ENCODE measurements at regions not wholly inside any gene's neighbourhood (a gene's known extent, or its start where the extent isn't known, plus 50 kb on each side); places are given as distances from the start of the nearest gene placed in this dataset.

- TF ChIP-seq ZNF518B (CRISPR knock-in tag; IDR thresholded peaks at IDR 0.05) (no peak), CTBP1 (IDR thresholded peaks at IDR 0.05; ENCODE audit: borderline replicate concordance) (peak; percentile 85), POLR3G (IDR thresholded peaks at IDR 0.05; ENCODE audit: extremely low read depth, insufficient read length, insufficient replicate concordance) (no peak), ZNF699 (CRISPR knock-in tag; IDR thresholded peaks at IDR 0.05; ENCODE audit: insufficient replicate concordance) (no peak), SMARCA5 (IDR thresholded peaks at IDR 0.05) (peak; percentile 51; the same call in 1 of the 2 replicates), RB1 (IDR thresholded peaks at IDR 0.05; ENCODE audit: low read depth) (peak; percentile 83), IRF2 (CRISPR knock-in tag; IDR thresholded peaks at IDR 0.05) (no peak), CBX8 (IDR thresholded peaks at IDR 0.05; ENCODE audit: borderline replicate concordance, extremely low read depth, low read depth, low read length, poor library complexity, severe bottlenecking) (no peak), PCBP2 (IDR thresholded peaks at IDR 0.05; ENCODE audit: low read depth, low read length, poor library complexity, severe bottlenecking) (no peak), ESRRB (CRISPR knock-in tag; IDR thresholded peaks at IDR 0.05; ENCODE audit: borderline replicate concordance) (no peak), TAF1 (IDR thresholded peaks at IDR 0.05; ENCODE audit: control insufficient read depth, extremely low read depth, insufficient read depth, low read length, severe bottlenecking) (no peak), XRCC4 (IDR thresholded peaks at IDR 0.05; ENCODE audit: extremely low read depth, insufficient read depth, insufficient read length) (no peak), TAF15 (IDR thresholded peaks at IDR 0.05; ENCODE audit: low read depth, low read length) (no peak), E2F3 (CRISPR knock-in tag; IDR thresholded peaks at IDR 0.05) (peak; percentile 77; the same call in 1 of the 2 replicates), MAFK (IDR thresholded peaks at IDR 0.05; ENCODE audit: low read length) (no peak), POU5F1 (IDR thresholded peaks at IDR 0.05; ENCODE audit: borderline replicate concordance, low read depth, low read length, partially characterized antibody) (no peak), BCL6 (CRISPR knock-in tag; IDR thresholded peaks at IDR 0.05) (peak; percentile 74), ZZZ3 (IDR thresholded peaks at IDR 0.05) (no peak), RUNX1 (IDR thresholded peaks at IDR 0.05; ENCODE audit: low read depth) (0 out of 2 replicates have a peak, but pooled peaks have one; percentile 39), MEIS2 (IDR thresholded peaks at IDR 0.05; ENCODE audit: partially characterized antibody) (peak; percentile 41), RFX1 (IDR thresholded peaks at IDR 0.05) (no peak), CREM (IDR thresholded peaks at IDR 0.05; ENCODE audit: low read depth) (no peak; the same call in 1 of the 2 replicates), TOE1 (IDR thresholded peaks at IDR 0.05; ENCODE audit: borderline replicate concordance) (peak; percentile 58; the same call in 1 of the 2 replicates), TOE1 (CRISPR knock-in tag; IDR thresholded peaks at IDR 0.05; ENCODE audit: borderline replicate concordance, low read depth) (no peak), KAT2B (IDR thresholded peaks at IDR 0.05; ENCODE audit: low read depth, low read length) (no peak), CBX5 (IDR thresholded peaks at IDR 0.05; ENCODE audit: borderline replicate concordance, low read depth) (peak; percentile 50; the same call in 1 of the 2 replicates), SMARCB1 (IDR thresholded peaks at IDR 0.05; ENCODE audit: insufficient read length, low read depth) (no peak)
Observed at GRCh38 chr6:44062771-44063560, 64.3 kb downstream of the MRPL14 start (continued).

Data from K562 (cell line).